CD14-positive monocyte (primary cell): ENCODE measurements at regions not wholly inside any gene's neighbourhood (a gene's known extent, or its start where the extent isn't known, plus 50 kb on each side); places are given as distances from the start of the nearest gene placed in this dataset.

Source experiments
- DNase-seq, 3 donors: peaks; one replicate each; pipeline ENCODE4 v3.0.0-alpha.2; 2011 to 2022
- H2AFZ ChIP-seq: 2 replicates; pipeline ENCODE4 v1.6.0; 2012; ENCODE audit warnings: mild to moderate bottlenecking, low read depth, low read length, inconsistent platforms; ENCODE audit not compliant: insufficient read depth, poor library complexity, severe bottlenecking
- H3K27ac ChIP-seq, 2 donors: 1 replicate in 1 of 2; 2 replicates in 1 of 2; pipeline ENCODE4 v1.5.1; 2012 to 2013; ENCODE audit warnings: low read length in 2 of 2, control low read depth in 1 of 2, inconsistent platforms in 1 of 2, low read depth in 1 of 2, mild to moderate bottlenecking in 1 of 2
- H3K27me3 ChIP-seq, 2 donors: one replicate each; pipeline versions ENCODE4 v1.6.0 to v1.6.1; 2011 to 2013; ENCODE audit warnings: low read length in 2 of 2; ENCODE audit not compliant: control insufficient read depth in 2 of 2, insufficient read depth in 2 of 2
- H3K36me3 ChIP-seq, 2 donors: replicated peaks in 1 of 2; 1 replicate in 1 of 2; 2 replicates in 1 of 2; pipeline versions ENCODE4 v1.5.1 to v1.6.1; 2012 to 2013; ENCODE audit warnings: low read length in 2 of 2, control low read depth in 1 of 2, inconsistent platforms in 1 of 2, mild to moderate bottlenecking in 1 of 2; ENCODE audit not compliant: insufficient read depth in 2 of 2, control insufficient read depth in 1 of 2
- H3K4me1 ChIP-seq, 2 donors: 1 replicate in 1 of 2; 2 replicates in 1 of 2; pipeline versions ENCODE4 v1.5.1 to v1.6.1; 2012 to 2013; ENCODE audit warnings: low read length in 2 of 2, control low read depth in 1 of 2, inconsistent platforms in 1 of 2, mild to moderate bottlenecking in 1 of 2, moderate library complexity in 1 of 2; ENCODE audit not compliant: insufficient read depth in 2 of 2, control insufficient read depth in 1 of 2
- H3K4me2 ChIP-seq: replicated peaks from 2 replicates; pipeline ENCODE3; 2012; ENCODE audit warnings: low read length, moderate library complexity, mild to moderate bottlenecking; ENCODE audit not compliant: poor library complexity, severe bottlenecking; ENCODE audit errors: extremely low read depth
- H3K4me3 ChIP-seq, 3 experiments: fragments of 200-600 bp in 1 of 3; sonication (generic) in 1 of 3; replicated peaks in 1 of 3; 1 replicate in 2 of 3; 2 replicates in 1 of 3; pipeline ENCODE4 v1.5.1; 2011 to 2013; ENCODE audit warnings: low read length in 3 of 3, mild to moderate bottlenecking in 3 of 3, control low read depth in 2 of 3, low read depth in 2 of 3, inconsistent platforms in 1 of 3, moderate library complexity in 1 of 3
- H3K79me2 ChIP-seq: 2 replicates; pipeline ENCODE4 v1.6.0; 2012; ENCODE audit warnings: mild to moderate bottlenecking, control low read depth, inconsistent platforms, low read length, moderate library complexity; ENCODE audit not compliant: insufficient read depth
- H3K9ac ChIP-seq: 2 replicates; pipeline ENCODE4 v1.6.0; 2017; ENCODE audit warnings: low read length, mild to moderate bottlenecking; ENCODE audit not compliant: insufficient read depth, poor library complexity, severe bottlenecking
- H3K9me3 ChIP-seq, 2 donors: replicated peaks in 1 of 2; 1 replicate in 1 of 2; 2 replicates in 1 of 2; pipeline versions ENCODE4 v1.5.1 to v1.6.1; 2012 to 2013; ENCODE audit warnings: low read length in 2 of 2, control low read depth in 1 of 2; ENCODE audit not compliant: control insufficient read depth in 1 of 2, insufficient read depth in 1 of 2
- H4K20me1 ChIP-seq: 2 replicates; pipeline ENCODE4 v1.6.0; 2012; ENCODE audit warnings: mild to moderate bottlenecking, low read length, control low read depth, moderate library complexity; ENCODE audit not compliant: insufficient read depth
- H3K27ac Mint-ChIP-seq, 7 donors: one replicate each; pipeline ENCODE4 v1.8.0; 2020; ENCODE audit warnings: mild to moderate bottlenecking in 7 of 7, mixed read lengths in 7 of 7, moderate library complexity in 6 of 7, inconsistent platforms in 2 of 7
- H3K27me3 Mint-ChIP-seq, 3 donors: one replicate each; pipeline ENCODE4 v1.8.0; 2021 to 2022; ENCODE audit warnings: low read depth in 3 of 3, mild to moderate bottlenecking in 3 of 3, mixed read lengths in 3 of 3, moderate library complexity in 3 of 3, inconsistent platforms in 1 of 3
- H3K36me3 Mint-ChIP-seq, 2 donors: one replicate each; pipeline ENCODE4 v1.8.0; 2020; ENCODE audit warnings: mixed read lengths in 2 of 2, inconsistent platforms in 1 of 2, mild to moderate bottlenecking in 1 of 2
- H3K4me1 Mint-ChIP-seq: one replicate; pipeline ENCODE4 v1.8.0; 2020; ENCODE audit warnings: mild to moderate bottlenecking, mixed read lengths
- H3K4me3 Mint-ChIP-seq, 2 donors: one replicate each; pipeline ENCODE4 v1.8.0; 2020; ENCODE audit warnings: mild to moderate bottlenecking in 2 of 2, mixed read lengths in 2 of 2, moderate library complexity in 1 of 2
- H3K9me3 Mint-ChIP-seq, 7 donors: one replicate each; pipeline ENCODE4 v1.8.0; 2020 to 2022; ENCODE audit warnings: mixed read lengths in 7 of 7, mild to moderate bottlenecking in 6 of 7, moderate library complexity in 6 of 7, inconsistent platforms in 2 of 7
- CTCF ChIP-seq: fragments of 200-600 bp; IDR thresholded peaks from one replicate; pipeline ENCODE4 v1.8.0; 2022; ENCODE audit warnings: antibody characterized with exemption, mild to moderate bottlenecking
- WGBS: methylation state at CpG from one replicate; pipeline ENCODE4 v1.1.5; 2013; ENCODE audit warnings: missing lambda C conversion rate; ENCODE audit not compliant: insufficient coverage; 5-methylcytosine and 5-hydroxymethylcytosine counted together
- intact Hi-C, 2 donors: fragments of 100-400 bp; cut with micrococcal nuclease; formaldehyde crosslinking; loops; one replicate each; pipeline versions ENCODE4 v1.15.0 to v1.15.1; 2023

- TF ChIP-seq CTCF = no peak
- Mint-ChIP-seq H3K9me3 (peaks cover 0 to 4% (median 0%) of the 10 kb centered on the region in 7 donors), H3K4me3 (no peak overlapping the region), H3K27ac (no peak overlapping the region), H3K4me1 (no peaks in the 10 kb centered on the region), H3K27me3 (no peaks in the 10 kb centered on the region), H3K36me3 (no peaks in the 10 kb centered on the region)
- Histone ChIP-seq H3K36me3 (no peaks in the 10 kb centered on the region), H2AFZ (no peak overlapping the region), H3K27ac (no peak overlapping the region), H3K4me1 (no peaks in the 10 kb centered on the region), H3K4me2 (no peak overlapping the region), H3K4me3 (no peak overlapping the region), H3K79me2 (no peaks in the 10 kb centered on the region), H3K27me3 (no peaks in the 10 kb centered on the region), H4K20me1 (no peaks in the 10 kb centered on the region), H3K9ac (no peak overlapping the region), H3K9me3 (no peaks in the 10 kb centered on the region)
- intact Hi-C loops = no loop called here
- DNase-seq = no peak
- WGBS = no CpG with 5 or more reads among the region's 1 CpG
These were observed 231.3 kb upstream of the KCNMB2 start for GRCh38 chr3:178304758-178305467.

GRCh38 chr3:178306432-178307115, 229.7 kb upstream of the KCNMB2 start:
- H3K9me3 Mint-ChIP-seq = peaks cover 0 to 4% (median 0%) of the 10 kb centered on the region in 7 donors
- Histone ChIP-seq H3K27me3 (no peaks in the 10 kb centered on the region), H3K4me2 (no peak overlapping the region), H2AFZ (no peak overlapping the region), H3K9me3 (no peaks in the 10 kb centered on the region), H4K20me1 (no peaks in the 10 kb centered on the region), H3K4me1 (no peaks in the 10 kb centered on the region), H3K9ac (no peak overlapping the region), H3K27ac (no peak overlapping the region), H3K79me2 (no peaks in the 10 kb centered on the region), H3K36me3 (no peaks in the 10 kb centered on the region), H3K4me3 (no peak overlapping the region)
- H3K27ac Mint-ChIP-seq = no peak overlapping the region
- no peaks in the 10 kb centered on the region for H3K36me3 Mint-ChIP-seq
- no peak overlapping the region for H3K4me3 Mint-ChIP-seq
- WGBS = no CpG with 5 or more reads among the region's 3 CpGs
- no peaks in the 10 kb centered on the region for H3K4me1 Mint-ChIP-seq
- H3K27me3 Mint-ChIP-seq = peaks cover 0 to 3% (median 0%) of the 10 kb centered on the region in 3 donors
- intact Hi-C loops = no loop called here
- TF ChIP-seq CTCF = no peak
- no peak for DNase-seq
